SK-MEL-5 (cell line): ENCODE measurements at regions not wholly inside any gene's neighbourhood (a gene's known extent, or its start where the extent isn't known, plus 50 kb on each side); places are given as distances from the start of the nearest gene placed in this dataset.

Experiments
- DNase-seq: peaks from one replicate; pipeline ENCODE4 v3.0.0-alpha.2; 2016; ENCODE audit warnings: low read depth, low spot score
- in situ Hi-C: cut with HindIII; loops from 2 replicates; pipeline ENCODE4 v1.10.0; 2016; ENCODE audit warnings: low sequenced_read_pairs, high pct_unique_total_duplicates, low pct_unique_long_range_greater_than_20kb

- no peak for DNase-seq
- in situ Hi-C loops: no loop called here
Observed at GRCh38 chr2:238554468-238555315, 128.0 kb downstream of the ASB1 start.

- DNase-seq: no peak
- in situ Hi-C loops: no loop called here
Observed at GRCh38 chr2:238555786-238556542, 129.2 kb downstream of the ASB1 start.

- no peak for DNase-seq
- in situ Hi-C loops: no loop called here
Observed at GRCh38 chr2:238557431-238557830, 130.7 kb downstream of the ASB1 start.

- no peak for DNase-seq
- in situ Hi-C loops: no loop called here
Observed at GRCh38 chr2:238557936-238558335, 131.2 kb downstream of the ASB1 start.

- in situ Hi-C loops: no loop called here
- DNase-seq: no peak
Observed at GRCh38 chr2:238558456-238559099, 131.9 kb downstream of the ASB1 start.

- peak; percentile 21 for DNase-seq
- in situ Hi-C loops: no loop called here
Observed at GRCh38 chr2:238560234-238560633, 133.5 kb downstream of the ASB1 start.

- in situ Hi-C loops: no loop called here
- DNase-seq: no peak
Observed at GRCh38 chr2:238561230-238561629, 134.5 kb downstream of the ASB1 start.

- DNase-seq: no peak
- in situ Hi-C loops: no loop called here
Observed at GRCh38 chr2:238562446-238562845, 135.7 kb downstream of the ASB1 start.

GRCh38 chr2:238563551-238563950 is 136.8 kb downstream of the ASB1 start:
- no peak for DNase-seq

GRCh38 chr2:238564286-238564920 is 137.7 kb downstream of the ASB1 start:
- DNase-seq: no peak
- in situ Hi-C loops: no loop called here

More at GRCh38 chr2:238563551-238563950, 136.8 kb downstream of the ASB1 start:
- in situ Hi-C loops: no loop called here

GRCh38 chr2:238565031-238565430 is 138.3 kb downstream of the ASB1 start:
- DNase-seq: no peak
- in situ Hi-C loops: no loop called here

- in situ Hi-C loops: no loop called here
- no peak for DNase-seq
Observed at GRCh38 chr2:238566001-238566645, 139.4 kb downstream of the ASB1 start.

GRCh38 chr2:238567067-238567855 is 140.5 kb downstream of the ASB1 start:
- in situ Hi-C loops: no loop called here
- no peak for DNase-seq

- in situ Hi-C loops: no loop called here
- no peak for DNase-seq
Observed at GRCh38 chr2:238567996-238568395, 141.3 kb downstream of the ASB1 start.

- DNase-seq: no peak
- in situ Hi-C loops: no loop called here
Observed at GRCh38 chr2:238568455-238569440, 142.0 kb downstream of the ASB1 start.
